Body of pancreas (tissue), 4 donors: ENCODE measurements at regions not wholly inside any gene's neighbourhood (a gene's known extent, or its start where the extent isn't known, plus 50 kb on each side); places are given as distances from the start of the nearest gene placed in this dataset.

ENCODE experiments used
- ATAC-seq: fragments of 150-250 bp; one replicate; pipeline ENCODE4 v1.9.1; 2016
- DNase-seq, 4 donors: peaks; one replicate each; pipeline ENCODE4 v3.0.0-alpha.2; 2019
- H3K27ac ChIP-seq, 4 donors: fragments of 200-600 bp; sonication (generic); 1 replicate in 3 of 4; 2 replicates in 1 of 4; pipeline versions ENCODE4 v1.5.1 to v1.6.1; 2016 to 2019; ENCODE audit warnings: mild to moderate bottlenecking in 1 of 4, mixed read lengths in 1 of 4, moderate library complexity in 1 of 4
- H3K27me3 ChIP-seq, 2 donors: fragments of 200-600 bp; sonication (generic); one replicate each; pipeline ENCODE4 v1.6.0; 2016; ENCODE audit warnings: mild to moderate bottlenecking in 1 of 2
- H3K36me3 ChIP-seq, 2 donors: fragments of 200-600 bp; sonication (generic); replicated peaks in 1 of 2; 2 replicates each; pipeline ENCODE4 v1.5.1; 2016; ENCODE audit warnings: low read depth in 2 of 2; ENCODE audit not compliant: insufficient read depth in 1 of 2
- H3K4me1 ChIP-seq: fragments of 200-600 bp; sonication (generic); one replicate; pipeline ENCODE4 v1.6.0; 2016
- H3K4me3 ChIP-seq, 2 donors: fragments of 200-600 bp; sonication (generic); 1 replicate in 1 of 2; 2 replicates in 1 of 2; pipeline ENCODE4 v1.5.1; 2016 to 2019
- H3K9me3 ChIP-seq, 3 donors: fragments of 200-600 bp; sonication (generic); 1 replicate in 2 of 3; 2 replicates in 1 of 3; pipeline ENCODE4 v1.5.1; 2016
- POLR2A ChIP-seq, 3 donors: fragments of 450-650 bp; IDR thresholded peaks; one replicate each; pipeline ENCODE4 v1.6.1; 2016; ENCODE audit warnings: antibody characterized with exemption in 3 of 3, mild to moderate bottlenecking in 2 of 3
- WGBS, 2 donors: methylation state at CpG; one replicate each; pipeline ENCODE4 v1.1.5; 2017; 5-methylcytosine and 5-hydroxymethylcytosine counted together
- intact Hi-C: fragments of 100-400 bp; cut with DNase I; formaldehyde crosslinking; loops from one replicate; pipeline ENCODE4 v1.15.1; 2023
- TF ChIP-seq, protein P1 (sequence below), 7 experiments: fragments of 450-650 bp in 4 of 7; fragments of 200-600 bp in 3 of 7; sonication (generic) in 3 of 7; IDR thresholded peaks; one replicate each; pipeline ENCODE4 v1.5.1; 2016 to 2019; ENCODE audit warnings: antibody characterized with exemption in 7 of 7

GRCh38 chr11:97972731-97973130 is 1048.0 kb upstream of the CNTN5 start:
- Histone ChIP-seq H3K4me3 (no peak overlapping the region), H3K36me3 (no peaks in the 10 kb centered on the region), H3K27ac (no peak overlapping the region), H3K4me1 (no peaks in the 10 kb centered on the region), H3K9me3 (no peaks in the 10 kb centered on the region), H3K27me3 (no peaks in the 10 kb centered on the region)
- intact Hi-C loops: no loop called here
- TF ChIP-seq, protein P1, sequence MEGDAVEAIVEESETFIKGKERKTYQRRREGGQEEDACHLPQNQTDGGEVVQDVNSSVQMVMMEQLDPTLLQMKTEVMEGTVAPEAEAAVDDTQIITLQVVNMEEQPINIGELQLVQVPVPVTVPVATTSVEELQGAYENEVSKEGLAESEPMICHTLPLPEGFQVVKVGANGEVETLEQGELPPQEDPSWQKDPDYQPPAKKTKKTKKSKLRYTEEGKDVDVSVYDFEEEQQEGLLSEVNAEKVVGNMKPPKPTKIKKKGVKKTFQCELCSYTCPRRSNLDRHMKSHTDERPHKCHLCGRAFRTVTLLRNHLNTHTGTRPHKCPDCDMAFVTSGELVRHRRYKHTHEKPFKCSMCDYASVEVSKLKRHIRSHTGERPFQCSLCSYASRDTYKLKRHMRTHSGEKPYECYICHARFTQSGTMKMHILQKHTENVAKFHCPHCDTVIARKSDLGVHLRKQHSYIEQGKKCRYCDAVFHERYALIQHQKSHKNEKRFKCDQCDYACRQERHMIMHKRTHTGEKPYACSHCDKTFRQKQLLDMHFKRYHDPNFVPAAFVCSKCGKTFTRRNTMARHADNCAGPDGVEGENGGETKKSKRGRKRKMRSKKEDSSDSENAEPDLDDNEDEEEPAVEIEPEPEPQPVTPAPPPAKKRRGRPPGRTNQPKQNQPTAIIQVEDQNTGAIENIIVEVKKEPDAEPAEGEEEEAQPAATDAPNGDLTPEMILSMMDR (IDR thresholded peaks at IDR 0.05): no peak
- TF ChIP-seq POLR2A (IDR thresholded peaks at IDR 0.05): no peak
- DNase-seq (no peak), ATAC-seq (no peak)
- WGBS, 2 donors: 53 to 63% methylated on average over 4 to 5 of the region's 5 CpGs

DNA sequence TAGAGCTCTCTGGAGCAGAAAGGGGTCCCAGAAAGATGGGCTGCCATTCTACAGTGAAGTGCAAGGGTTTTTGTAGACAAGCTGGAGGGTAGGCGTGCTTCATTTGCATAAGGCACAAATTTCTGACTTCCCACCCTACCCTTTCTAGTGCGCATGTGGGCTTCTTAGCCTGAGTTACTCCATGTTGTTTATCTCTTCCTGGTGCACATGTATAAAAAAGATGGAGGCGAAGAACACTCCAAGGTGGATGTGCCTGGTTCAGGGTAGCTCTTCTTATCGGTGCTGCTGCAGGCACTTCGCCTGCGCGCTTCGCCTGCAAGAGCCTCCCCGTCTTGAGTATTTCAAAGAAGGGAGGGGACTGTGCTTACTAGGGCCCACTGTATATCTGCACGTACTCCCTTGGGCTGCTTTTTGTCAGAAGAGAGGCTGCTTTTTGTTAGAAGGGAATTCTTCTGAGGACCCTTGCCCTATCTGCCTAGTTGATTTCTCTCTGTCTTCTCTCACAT is 1047.3 kb upstream of the CNTN5 start:
- no peaks in the 10 kb centered on the region for H3K4me1 ChIP-seq
- intact Hi-C loops: no loop called here
- no peaks in the 10 kb centered on the region for H3K36me3 ChIP-seq
- H3K9me3 ChIP-seq: no peaks in the 10 kb centered on the region
- no peak for ATAC-seq
- H3K27me3 ChIP-seq: no peaks in the 10 kb centered on the region
- no peak for DNase-seq
- H3K4me3 ChIP-seq: no peak overlapping the region
- no peak for TF ChIP-seq POLR2A (IDR thresholded peaks at IDR 0.05)
- TF ChIP-seq, protein P1 (IDR thresholded peaks at IDR 0.05): no peak
- H3K27ac ChIP-seq: no peak overlapping the region
- 41 to 51% methylated on average over 5 to 8 of the region's 10 CpGs for WGBS, 2 donors

DNA sequence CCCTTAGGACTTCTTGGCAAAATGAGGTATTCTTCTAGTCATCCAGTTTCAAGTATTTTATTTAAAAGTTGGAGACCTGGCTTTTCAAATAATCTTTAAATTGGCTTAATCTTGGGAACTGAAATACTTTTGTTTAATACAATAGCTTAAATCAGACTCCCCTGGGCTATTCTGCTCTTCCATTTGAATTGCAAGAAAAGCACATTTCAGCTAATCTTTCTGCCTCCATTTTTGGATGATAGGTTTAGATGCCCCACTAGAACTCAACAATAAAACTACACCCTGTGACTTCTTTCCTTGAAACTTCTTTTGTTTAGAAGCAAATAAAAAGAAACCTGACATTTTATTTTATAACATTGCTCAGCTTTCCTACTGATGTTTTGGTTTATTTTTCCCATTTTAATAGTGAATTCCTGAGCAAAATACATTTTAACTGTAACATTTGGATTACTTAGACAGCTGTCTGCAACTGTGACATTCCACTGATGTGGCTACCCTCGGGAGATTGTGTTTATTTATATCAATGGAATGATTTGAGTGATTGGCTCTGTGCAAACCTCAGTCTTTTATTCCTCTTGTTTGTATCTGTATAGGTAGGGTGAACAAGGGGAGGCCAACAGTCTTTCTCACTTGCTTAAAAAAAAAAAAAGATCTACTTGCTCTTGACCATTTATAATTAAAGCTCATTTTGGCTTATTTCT is 1045.8 kb upstream of the CNTN5 start:
- 6 to 11% methylated on average over 1 of the region's 1 CpG for WGBS, 2 donors
- no peak overlapping the region for H3K27ac ChIP-seq

GRCh38 chr11:97977726-97978125 is 1043.0 kb upstream of the CNTN5 start:
- ATAC-seq (no peak), DNase-seq (no peak)
- Histone ChIP-seq H3K27ac (no peak overlapping the region), H3K36me3 (no peaks in the 10 kb centered on the region), H3K27me3 (no peaks in the 10 kb centered on the region), H3K4me3 (no peak overlapping the region), H3K9me3 (no peaks in the 10 kb centered on the region), H3K4me1 (no peaks in the 10 kb centered on the region)
- 33 to 37% methylated on average over 1 of the region's 1 CpG for WGBS, 2 donors
- intact Hi-C loops: no loop called here
- no peak for TF ChIP-seq POLR2A (IDR thresholded peaks at IDR 0.05)
- TF ChIP-seq, protein P1 (IDR thresholded peaks at IDR 0.05): no peak

More for the DNA sequence above, 1045.8 kb upstream of the CNTN5 start:
- no peaks in the 10 kb centered on the region for H3K36me3 ChIP-seq
- no peaks in the 10 kb centered on the region for H3K4me1 ChIP-seq
- DNase-seq: no peak
- intact Hi-C loops: no loop called here
- no peaks in the 10 kb centered on the region for H3K27me3 ChIP-seq
- TF ChIP-seq, protein P1 (IDR thresholded peaks at IDR 0.05): no peak
- no peak for TF ChIP-seq POLR2A (IDR thresholded peaks at IDR 0.05)
- no peak overlapping the region for H3K4me3 ChIP-seq
- no peak for ATAC-seq
- H3K9me3 ChIP-seq: no peaks in the 10 kb centered on the region

DNA sequence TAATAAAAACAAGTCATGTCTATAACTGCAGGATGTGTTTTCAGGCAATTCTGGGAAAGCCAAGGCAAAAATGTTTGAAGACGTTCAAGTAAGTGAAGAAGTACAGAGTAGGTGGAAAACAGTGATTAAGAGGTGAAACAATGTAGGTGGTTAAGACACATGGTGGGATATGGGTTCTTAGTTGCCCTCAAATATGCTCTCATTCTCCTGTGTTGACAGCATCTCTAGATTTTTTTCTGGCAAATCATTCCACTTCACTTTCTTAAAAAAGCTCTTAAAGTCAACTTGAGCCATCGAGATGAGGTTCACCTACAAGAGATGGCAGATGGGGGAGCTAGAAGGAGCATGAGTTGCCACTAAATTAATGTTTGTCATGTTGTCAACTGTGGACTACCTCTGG is 1041.0 kb upstream of the CNTN5 start:
- Histone ChIP-seq H3K4me3 (no peak overlapping the region), H3K9me3 (no peaks in the 10 kb centered on the region), H3K27ac (no peak overlapping the region), H3K36me3 (no peaks in the 10 kb centered on the region), H3K4me1 (no peaks in the 10 kb centered on the region), H3K27me3 (no peaks in the 10 kb centered on the region)
- ATAC-seq (no peak), DNase-seq (no peak)
- TF ChIP-seq, protein P1 (IDR thresholded peaks at IDR 0.05): no peak
- TF ChIP-seq POLR2A (IDR thresholded peaks at IDR 0.05): no peak
- intact Hi-C loops: no loop called here
- 76 to 77% methylated on average over 2 of the region's 2 CpGs for WGBS, 2 donors
